Naive B cell (primary cell): ENCODE measurements at regions not wholly inside any gene's neighbourhood (a gene's known extent, or its start where the extent isn't known, plus 50 kb on each side); places are given as distances from the start of the nearest gene placed in this dataset.

ENCODE experiments used
- ATAC-seq, 2 donors: fragments of 150-1000 bp; cut with Tn5 transposase; 2 replicates each; pipeline ENCODE4 v1.10.0; 2021; ENCODE audit warnings: low read depth in 2 of 2, mild to moderate bottlenecking in 2 of 2, moderate library complexity in 2 of 2
- DNase-seq: peaks from one replicate; pipeline ENCODE4 v3.0.0; 2022
- H3K27ac Mint-ChIP-seq, 6 donors: one replicate each; pipeline ENCODE4 v1.8.0; 2020 to 2022; ENCODE audit warnings: mild to moderate bottlenecking in 6 of 6, mixed read lengths in 6 of 6, moderate library complexity in 5 of 6, inconsistent platforms in 2 of 6
- H3K27me3 Mint-ChIP-seq, 3 donors: one replicate each; pipeline ENCODE4 v1.8.0; 2021 to 2022; ENCODE audit warnings: mixed read lengths in 3 of 3, mild to moderate bottlenecking in 1 of 3
- H3K36me3 Mint-ChIP-seq, 2 donors: one replicate each; pipeline ENCODE4 v1.8.0; 2020 to 2022; ENCODE audit warnings: mixed read lengths in 2 of 2, inconsistent platforms in 1 of 2, mild to moderate bottlenecking in 1 of 2
- H3K4me1 Mint-ChIP-seq, 3 donors: one replicate each; pipeline ENCODE4 v1.8.0; 2020 to 2022; ENCODE audit warnings: mixed read lengths in 3 of 3, inconsistent platforms in 1 of 3, mild to moderate bottlenecking in 1 of 3, moderate library complexity in 1 of 3
- H3K4me3 Mint-ChIP-seq, 8 donors: one replicate each; pipeline ENCODE4 v1.8.0; 2020 to 2022; ENCODE audit warnings: mild to moderate bottlenecking in 8 of 8, mixed read lengths in 8 of 8, moderate library complexity in 8 of 8, inconsistent platforms in 2 of 8
- H3K9me3 Mint-ChIP-seq, 7 donors: one replicate each; pipeline ENCODE4 v1.8.0; 2020 to 2022; ENCODE audit warnings: mixed read lengths in 7 of 7, mild to moderate bottlenecking in 5 of 7, inconsistent platforms in 2 of 7, moderate library complexity in 1 of 7

- Mint-ChIP-seq H3K4me3 (no peak overlapping the region), H3K4me1 (no peaks in the 10 kb centered on the region), H3K36me3 (no peaks in the 10 kb centered on the region), H3K9me3 (peaks cover 0 to 33% (median 9%) of the 10 kb centered on the region in 7 donors), H3K27ac (peak overlapping the region in 2 of 6 donors; percentile 22 to 23), H3K27me3 (no peaks in the 10 kb centered on the region)
- ATAC-seq (no peak), DNase-seq (no peak)
Observed at GRCh38 chr11:98842187-98842586, 178.6 kb upstream of the CNTN5 start.

GRCh38 chr11:98862169-98862568 lies 158.6 kb upstream of the CNTN5 start:
- H3K27ac Mint-ChIP-seq: no peak overlapping the region
- no peaks in the 10 kb centered on the region for H3K36me3 Mint-ChIP-seq
- peaks cover 0 to 18% (median 5%) of the 10 kb centered on the region in 7 donors for H3K9me3 Mint-ChIP-seq
- no peaks in the 10 kb centered on the region for H3K27me3 Mint-ChIP-seq
- ATAC-seq (no peak), DNase-seq (no peak)
- no peak overlapping the region for H3K4me3 Mint-ChIP-seq
- no peaks in the 10 kb centered on the region for H3K4me1 Mint-ChIP-seq

- H3K9me3 Mint-ChIP-seq: peaks cover 0 to 5% (median 0%) of the 10 kb centered on the region in 7 donors
- H3K27ac Mint-ChIP-seq: no peak overlapping the region
- H3K4me3 Mint-ChIP-seq: no peak overlapping the region
- H3K4me1 Mint-ChIP-seq: no peaks in the 10 kb centered on the region
- DNase-seq (no peak), ATAC-seq (no peak)
- H3K27me3 Mint-ChIP-seq: no peaks in the 10 kb centered on the region
- H3K36me3 Mint-ChIP-seq: no peaks in the 10 kb centered on the region
Observed at GRCh38 chr11:98871690-98872089, 149.1 kb upstream of the CNTN5 start.

GRCh38 chr11:98874050-98874449 lies 146.7 kb upstream of the CNTN5 start:
- no peak overlapping the region for H3K27ac Mint-ChIP-seq
- peaks cover 0 to 8% (median 2%) of the 10 kb centered on the region in 7 donors for H3K9me3 Mint-ChIP-seq
- no peaks in the 10 kb centered on the region for H3K27me3 Mint-ChIP-seq
- no peaks in the 10 kb centered on the region for H3K4me1 Mint-ChIP-seq
- ATAC-seq: no peak
- H3K4me3 Mint-ChIP-seq: no peak overlapping the region
- DNase-seq: no peak
- no peaks in the 10 kb centered on the region for H3K36me3 Mint-ChIP-seq

- Mint-ChIP-seq H3K4me1 (no peaks in the 10 kb centered on the region), H3K27ac (no peak overlapping the region), H3K27me3 (no peaks in the 10 kb centered on the region), H3K9me3 (peaks cover 0 to 6% (median 5%) of the 10 kb centered on the region in 7 donors), H3K4me3 (no peak overlapping the region), H3K36me3 (no peaks in the 10 kb centered on the region)
- ATAC-seq (no peak), DNase-seq (no peak)
Observed at GRCh38 chr11:98895936-98896335, 124.8 kb upstream of the CNTN5 start.

GRCh38 chr11:98940913-98941312 lies 79.8 kb upstream of the CNTN5 start:
- peaks cover 0 to 3% (median 0%) of the 10 kb centered on the region in 7 donors for H3K9me3 Mint-ChIP-seq
- no peaks in the 10 kb centered on the region for H3K27me3 Mint-ChIP-seq
- no peak overlapping the region for H3K27ac Mint-ChIP-seq
- no peak for ATAC-seq
- H3K4me3 Mint-ChIP-seq: no peak overlapping the region
- no peaks in the 10 kb centered on the region for H3K4me1 Mint-ChIP-seq
- H3K36me3 Mint-ChIP-seq: no peaks in the 10 kb centered on the region
- no peak for DNase-seq

- no peak overlapping the region for H3K27ac Mint-ChIP-seq
- ATAC-seq (no peak), DNase-seq (no peak)
- H3K27me3 Mint-ChIP-seq: no peaks in the 10 kb centered on the region
- no peaks in the 10 kb centered on the region for H3K4me1 Mint-ChIP-seq
- H3K4me3 Mint-ChIP-seq: no peak overlapping the region
- H3K36me3 Mint-ChIP-seq: no peaks in the 10 kb centered on the region
- H3K9me3 Mint-ChIP-seq: peaks cover 0 to 2% (median 0%) of the 10 kb centered on the region in 7 donors
Observed at GRCh38 chr11:98944461-98944860, 76.3 kb upstream of the CNTN5 start.

- DNase-seq (no peak), ATAC-seq (no peak)
- Mint-ChIP-seq H3K27me3 (no peaks in the 10 kb centered on the region), H3K27ac (no peak overlapping the region), H3K4me3 (no peak overlapping the region), H3K36me3 (no peaks in the 10 kb centered on the region), H3K4me1 (no peaks in the 10 kb centered on the region), H3K9me3 (peaks cover 0 to 4% (median 0%) of the 10 kb centered on the region in 7 donors)
Observed at GRCh38 chr11:98952107-98952506, 68.6 kb upstream of the CNTN5 start.

- H3K4me3 Mint-ChIP-seq: no peak overlapping the region
- ATAC-seq (no peak), DNase-seq (no peak)
- H3K36me3 Mint-ChIP-seq: no peaks in the 10 kb centered on the region
- H3K4me1 Mint-ChIP-seq: no peaks in the 10 kb centered on the region
- no peaks in the 10 kb centered on the region for H3K27me3 Mint-ChIP-seq
- peaks cover 0 to 7% (median 2%) of the 10 kb centered on the region in 7 donors for H3K9me3 Mint-ChIP-seq
- no peak overlapping the region for H3K27ac Mint-ChIP-seq
Observed at GRCh38 chr11:98955551-98955950, 65.2 kb upstream of the CNTN5 start.

GRCh38 chr11:98964146-98964545 lies 56.6 kb upstream of the CNTN5 start:
- Mint-ChIP-seq H3K4me3 (no peak overlapping the region), H3K27ac (no peak overlapping the region), H3K36me3 (no peaks in the 10 kb centered on the region), H3K4me1 (no peaks in the 10 kb centered on the region), H3K27me3 (no peaks in the 10 kb centered on the region), H3K9me3 (peaks cover 0 to 3% (median 0%) of the 10 kb centered on the region in 7 donors)
- DNase-seq (no peak), ATAC-seq (no peak)

GRCh38 chr11:98965358-98965757 lies 55.4 kb upstream of the CNTN5 start:
- no peaks in the 10 kb centered on the region for H3K27me3 Mint-ChIP-seq
- H3K9me3 Mint-ChIP-seq: peaks cover 0 to 1% (median 0%) of the 10 kb centered on the region in 7 donors
- DNase-seq (no peak), ATAC-seq (no peak)
- H3K4me1 Mint-ChIP-seq: no peaks in the 10 kb centered on the region
- H3K4me3 Mint-ChIP-seq: no peak overlapping the region
- no peaks in the 10 kb centered on the region for H3K36me3 Mint-ChIP-seq
- no peak overlapping the region for H3K27ac Mint-ChIP-seq

- Mint-ChIP-seq H3K9me3 (no peaks in the 10 kb centered on the region), H3K4me1 (no peaks in the 10 kb centered on the region), H3K27me3 (no peaks in the 10 kb centered on the region), H3K4me3 (no peak overlapping the region), H3K36me3 (no peaks in the 10 kb centered on the region), H3K27ac (no peak overlapping the region)
- ATAC-seq (no peak), DNase-seq (no peak)
Observed at GRCh38 chr11:98965775-98966174, 55.0 kb upstream of the CNTN5 start.

- Mint-ChIP-seq H3K27ac (no peak overlapping the region), H3K9me3 (peaks cover 0 to 4% (median 0%) of the 10 kb centered on the region in 7 donors), H3K4me3 (no peak overlapping the region), H3K27me3 (no peaks in the 10 kb centered on the region), H3K36me3 (no peaks in the 10 kb centered on the region), H3K4me1 (no peaks in the 10 kb centered on the region)
- DNase-seq (no peak), ATAC-seq (no peak)
Observed at GRCh38 chr11:98967005-98967404, 53.7 kb upstream of the CNTN5 start.
